Psoas muscle (tissue), 7 donors: ENCODE measurements at regions not wholly inside any gene's neighbourhood (a gene's known extent, or its start where the extent isn't known, plus 50 kb on each side); places are given as distances from the start of the nearest gene placed in this dataset.
A peak's percentile ranks its signal among the peaks of the same experiment; 100 is the strongest.

ENCODE experiments used
- ATAC-seq, 4 donors: fragments of 200-7000 bp; cut with Tn5 transposase; one replicate each; pipeline ENCODE4 v1.9.1; 2020; ENCODE audit warnings: moderate library complexity in 3 of 4, mild to moderate bottlenecking in 2 of 4
- DNase-seq, 2 donors: peaks; one replicate each; pipeline ENCODE4 v3.0.0-alpha.2; 2020
- H3K27ac ChIP-seq: fragments of 200-600 bp; one replicate; pipeline ENCODE4 v1.8.0; 2022
- H3K27me3 ChIP-seq, 3 donors: fragments of 200-600 bp in 1 of 3; one replicate each; pipeline versions ENCODE4 v1.6.1 to v1.8.0; 2013 to 2022; ENCODE audit warnings: low read length in 2 of 3, mild to moderate bottlenecking in 2 of 3, moderate library complexity in 1 of 3; ENCODE audit not compliant: insufficient read depth in 3 of 3
- H3K36me3 ChIP-seq, 2 donors: fragments of 200-600 bp in 1 of 2; one replicate each; pipeline versions ENCODE4 v1.6.1 to v1.8.0; 2013 to 2022; ENCODE audit warnings: low read depth in 1 of 2, mild to moderate bottlenecking in 1 of 2, moderate library complexity in 1 of 2; ENCODE audit not compliant: insufficient read depth in 1 of 2
- H3K4me1 ChIP-seq: fragments of 200-600 bp; one replicate; pipeline ENCODE4 v1.8.0; 2022
- H3K4me3 ChIP-seq: fragments of 200-600 bp; one replicate; pipeline ENCODE4 v1.8.0; 2022; ENCODE audit warnings: mild to moderate bottlenecking
- H3K9me3 ChIP-seq: fragments of 200-600 bp; one replicate; pipeline ENCODE4 v1.8.0; 2022
- CTCF ChIP-seq: fragments of 200-600 bp; IDR thresholded peaks from one replicate; pipeline ENCODE4 v1.8.0; 2022; ENCODE audit warnings: antibody characterized with exemption
- WGBS, 3 donors: extraction: QIAGEN DNeasy Blood & Tissue Kit; methylation state at CpG; one replicate each; pipeline versions ENCODE4 v1.1.6 to v1.1.7; 2013; 5-methylcytosine and 5-hydroxymethylcytosine counted together
- intact Hi-C, 2 donors: fragments of 100-400 bp; cut with DNase I; formaldehyde crosslinking; loops; one replicate each; pipeline versions ENCODE4 v1.11.0 to v1.14.2; 2022
- donor health status: healthy with polysubstance abuse.
- donor health status: DM: no; HTN: no; CAD: no; lungs with moderate emphysema.
- donor health status: Bipolar disorder and iron deficiency.
- donor health status: healthy.
- donor health status: DM: yes; HTN: yes; CAD: no.
- donor health status: DM: no; HTN: no; CAD: no.
- donor health status: DM: yes; HTN: yes; CAD: no.

- DNase-seq (no peak), ATAC-seq (no peak)
- no peak for TF ChIP-seq CTCF
- Histone ChIP-seq H3K36me3 (no peaks in the 10 kb centered on the region), H3K9me3 (no peaks in the 10 kb centered on the region), H3K4me1 (no peaks in the 10 kb centered on the region), H3K27me3 (no peaks in the 10 kb centered on the region), H3K4me3 (no peak overlapping the region), H3K27ac (no peak overlapping the region)
- intact Hi-C loops, result no loop called here
- 75 to 83% (median 79%) methylated on average over 1 of the region's 1 CpG for WGBS, 3 donors
Observed at GRCh38 chr1:163896001-163896400, 574.2 kb downstream of the NUF2 start.

GRCh38 chr1:163897412-163898155 is 575.8 kb downstream of the NUF2 start:
- intact Hi-C loops, result no loop called here
- no peaks in the 10 kb centered on the region for H3K27me3 ChIP-seq

GRCh38 chr1:163906283-163906682 is 584.5 kb downstream of the NUF2 start:
- Histone ChIP-seq H3K4me1 (no peaks in the 10 kb centered on the region), H3K9me3 (peaks cover 3% of the 10 kb centered on the region), H3K36me3 (no peaks in the 10 kb centered on the region), H3K27me3 (no peaks in the 10 kb centered on the region), H3K4me3 (no peak overlapping the region), H3K27ac (no peak overlapping the region)
- DNase-seq, result no peak
- intact Hi-C loops, result no loop called here
- no peak for ATAC-seq
- no peak for TF ChIP-seq CTCF

More at GRCh38 chr1:163897412-163898155, 575.8 kb downstream of the NUF2 start:
- peak; percentile 44 to 51 for DNase-seq
- no peaks in the 10 kb centered on the region for H3K4me1 ChIP-seq
- H3K4me3 ChIP-seq, result no peak overlapping the region
- H3K36me3 ChIP-seq, result no peaks in the 10 kb centered on the region
- H3K27ac ChIP-seq, result no peak overlapping the region
- peaks cover under 1% of the 10 kb centered on the region for H3K9me3 ChIP-seq
- 38 to 41% (median 40%) methylated on average over 5 of the region's 5 CpGs for WGBS, 3 donors
- peak in 1 of 4 donors; percentile 37 for ATAC-seq
- TF ChIP-seq CTCF, result no peak

GRCh38 chr1:163912170-163912884 is 590.6 kb downstream of the NUF2 start:
- no peak overlapping the region for H3K27ac ChIP-seq
- WGBS, 3 donors, result 53 to 64% (median 55%) methylated on average over 4 of the region's 4 CpGs
- H3K36me3 ChIP-seq, result no peaks in the 10 kb centered on the region
- no peak for DNase-seq
- no peak overlapping the region for H3K4me3 ChIP-seq
- ATAC-seq, result no peak
- H3K9me3 ChIP-seq, result no peaks in the 10 kb centered on the region
- H3K27me3 ChIP-seq, result no peaks in the 10 kb centered on the region
- TF ChIP-seq CTCF, result no peak
- no peaks in the 10 kb centered on the region for H3K4me1 ChIP-seq
- intact Hi-C loops, result no loop called here
